Liver (tissue), 3 donors: ENCODE measurements at regions not wholly inside any gene's neighbourhood (a gene's known extent, or its start where the extent isn't known, plus 50 kb on each side); places are given as distances from the start of the nearest gene placed in this dataset.

Experiments used
- ATF3 ChIP-seq: IDR thresholded peaks from 2 replicates; pipeline ENCODE4 v1.6.1; 2016; ENCODE audit warnings: antibody characterized with exemption
- CTCF ChIP-seq: fragments of 150-350 bp; IDR thresholded peaks from 2 replicates; pipeline ENCODE4 v1.5.1; 2017; ENCODE audit warnings: improper control_type of control experiment, low read depth, low read length; ENCODE audit not compliant: missing input control
- GABPA ChIP-seq, 2 donors: IDR thresholded peaks in 1 of 2; conservative IDR thresholded peaks in 1 of 2; 2 replicates each; pipeline ENCODE4 v1.6.1; 2016; ENCODE audit warnings: antibody characterized with exemption in 2 of 2, mild to moderate bottlenecking in 1 of 2, moderate library complexity in 1 of 2
- HNF4G ChIP-seq: IDR thresholded peaks from 2 replicates; pipeline ENCODE4 v1.6.1; 2016; ENCODE audit warnings: antibody characterized with exemption
- JUND ChIP-seq, 2 donors: IDR thresholded peaks; 2 replicates each; pipeline ENCODE4 v1.6.1; 2016; ENCODE audit warnings: antibody characterized with exemption in 2 of 2
- MAX ChIP-seq: IDR thresholded peaks from 2 replicates; pipeline ENCODE4 v1.6.1; 2016; ENCODE audit warnings: antibody characterized with exemption
- NR2F2 ChIP-seq: IDR thresholded peaks from 2 replicates; pipeline ENCODE4 v1.6.1; 2016; ENCODE audit warnings: antibody characterized with exemption
- SP1 ChIP-seq: IDR thresholded peaks from 2 replicates; pipeline ENCODE4 v1.6.1; 2018; ENCODE audit warnings: antibody characterized with exemption, mild to moderate bottlenecking
- TAF1 ChIP-seq: conservative IDR thresholded peaks from 2 replicates; pipeline ENCODE4 v1.6.1; 2016; ENCODE audit warnings: antibody characterized with exemption, mild to moderate bottlenecking
- YY1 ChIP-seq: IDR thresholded peaks from 2 replicates; pipeline ENCODE4 v1.6.1; 2016; ENCODE audit warnings: antibody characterized with exemption, mild to moderate bottlenecking
- donor health status: healthy.
- donor health status: healthy.

- TF ChIP-seq HNF4G (no peak), CTCF (no peak), TAF1 (no peak), ATF3 (no peak), GABPA (IDR thresholded peaks at IDR 0.05 in 1 of 2, conservative IDR thresholded peaks at IDR 0.05 in 1 of 2) (no peak), JUND (IDR thresholded peaks at IDR 0.05) (no peak), YY1 (no peak), NR2F2 (no peak), MAX (no peak), SP1 (no peak)
Observed at GRCh38 chr1:96931136-96931535, 209.6 kb downstream of the PTBP2 start.
